Head of caudate nucleus (tissue), 42 donors: ENCODE measurements at regions not wholly inside any gene's neighbourhood (a gene's known extent, or its start where the extent isn't known, plus 50 kb on each side); places are given as distances from the start of the nearest gene placed in this dataset.
"Not testable (repeated sequence)": the region's sequence is repeated elsewhere in the genome, so short reads cannot be mapped to it uniquely, and the experiment has no call there.

Source experiments
- DNase-seq, 42 donors: peaks; one replicate each; pipeline versions ENCODE4 v3.0.0 to v3.0.0-alpha.2; 2020 to 2021; ENCODE audit warnings: mixed read lengths in 7 of 42
- intact Hi-C: fragments of 100-400 bp; cut with DNase I; formaldehyde crosslinking; loops from one replicate; pipeline ENCODE4 v1.15.0; 2022

GRCh38 chr4:67343199-67343598, 202.1 kb downstream of the CENPC start:
- DNase-seq: no peak

GRCh38 chr4:67342291-67342690, 203.0 kb downstream of the CENPC start:
- intact Hi-C loops: no loop called here
- no peak for DNase-seq

More at GRCh38 chr4:67343199-67343598, 202.1 kb downstream of the CENPC start:
- intact Hi-C loops: no loop called here

- no peak for DNase-seq
- intact Hi-C loops: no loop called here
These were observed 211.6 kb downstream of the CENPC start for GRCh38 chr4:67333664-67334063.

GRCh38 chr4:67332627-67333026, 212.7 kb downstream of the CENPC start:
- DNase-seq: no peak
- intact Hi-C loops: no loop called here

GRCh38 chr4:67328393-67328792, 216.9 kb downstream of the CENPC start:
- no peak for DNase-seq
- intact Hi-C loops: no loop called here

- no peak for DNase-seq
- intact Hi-C loops: no loop called here
These were observed 217.4 kb downstream of the CENPC start for GRCh38 chr4:67328018-67328278.

GRCh38 chr4:67327245-67328017, 217.9 kb downstream of the CENPC start:
- peak in 41 of 42 donors; percentile 2 to 88 (median 64) for DNase-seq
- intact Hi-C loops: no loop called here

GRCh38 chr4:67325791-67326190, 219.5 kb downstream of the CENPC start:
- intact Hi-C loops: no loop called here
- DNase-seq: no peak

- intact Hi-C loops: no loop called here
- no peak for DNase-seq
These were observed 224.7 kb downstream of the CENPC start for GRCh38 chr4:67320645-67321044.

GRCh38 chr4:67319607-67320006, 225.7 kb downstream of the CENPC start:
- intact Hi-C loops, DNase-seq: not testable (repeated sequence)

GRCh38 chr4:67300497-67301185, 244.7 kb downstream of the CENPC start:
- DNase-seq, intact Hi-C loops: not testable (repeated sequence)

GRCh38 chr4:67292636-67293035, 252.7 kb downstream of the CENPC start:
- no peak for DNase-seq
- intact Hi-C loops: no loop called here

GRCh38 chr4:67292045-67292444, 253.3 kb downstream of the CENPC start:
- DNase-seq: no peak
- intact Hi-C loops: no loop called here

- no peak for DNase-seq
- intact Hi-C loops: no loop called here
These were observed 253.7 kb downstream of the CENPC start for GRCh38 chr4:67291644-67292043.

- intact Hi-C loops: no loop called here
- peak in 18 of 42 donors; percentile 10 to 47 (median 18) for DNase-seq
These were observed 256.3 kb downstream of the CENPC start for GRCh38 chr4:67288964-67289363.

- DNase-seq: no peak
- intact Hi-C loops: no loop called here
These were observed 258.6 kb downstream of the CENPC start for GRCh38 chr4:67286724-67287123.

GRCh38 chr4:67282749-67283148, 262.6 kb downstream of the CENPC start:
- intact Hi-C loops: no loop called here
- DNase-seq: no peak

- intact Hi-C loops: no loop called here
- no peak for DNase-seq
These were observed 270.0 kb downstream of the CENPC start for GRCh38 chr4:67275179-67275750.

- DNase-seq, intact Hi-C loops: not testable (repeated sequence)
These were observed 270.6 kb downstream of the CENPC start for GRCh38 chr4:67274671-67275070.

GRCh38 chr4:67273666-67274065, 271.6 kb downstream of the CENPC start:
- no peak for DNase-seq
- intact Hi-C loops: no loop called here

- DNase-seq: no peak
- intact Hi-C loops: no loop called here
These were observed 283.3 kb downstream of the CENPC start for GRCh38 chr4:67261971-67262370.
